Mesothelial cell of epicardium (in vitro differentiated cells): ENCODE measurements at regions not wholly inside any gene's neighbourhood (a gene's known extent, or its start where the extent isn't known, plus 50 kb on each side); places are given as distances from the start of the nearest gene placed in this dataset.

Experiments
- DNase-seq, 2 experiments: peaks; one replicate each; pipeline ENCODE4 v3.0.0; 2021; ENCODE audit warnings: low spot score in 2 of 2; ENCODE audit not compliant: unreplicated experiment in 2 of 2
- H3K27ac Mint-ChIP-seq: 2 replicates; pipeline ENCODE4 v1.8.0; 2021; ENCODE audit warnings: mixed read lengths
- H3K27me3 Mint-ChIP-seq: 2 replicates; pipeline ENCODE4 v1.8.0; 2021; ENCODE audit warnings: low read depth, mixed read lengths
- H3K36me3 Mint-ChIP-seq: 2 replicates; pipeline ENCODE4 v1.8.0; 2021; ENCODE audit warnings: mixed read lengths
- H3K4me1 Mint-ChIP-seq: 2 replicates; pipeline ENCODE4 v1.8.0; 2021; ENCODE audit warnings: mixed read lengths
- H3K4me3 Mint-ChIP-seq: 2 replicates; pipeline ENCODE4 v1.8.0; 2021; ENCODE audit warnings: mild to moderate bottlenecking, moderate library complexity, mixed read lengths
- H3K9me3 Mint-ChIP-seq: 2 replicates; pipeline ENCODE4 v1.8.0; 2021; ENCODE audit warnings: mixed read lengths
- TF ChIP-seq, protein P1 (sequence below): fragments of 200-600 bp; sonication (generic); IDR thresholded peaks from one replicate; pipeline ENCODE4 v1.5.0; 2021; ENCODE audit warnings: antibody characterized with exemption; ENCODE audit not compliant: unreplicated experiment

DNA sequence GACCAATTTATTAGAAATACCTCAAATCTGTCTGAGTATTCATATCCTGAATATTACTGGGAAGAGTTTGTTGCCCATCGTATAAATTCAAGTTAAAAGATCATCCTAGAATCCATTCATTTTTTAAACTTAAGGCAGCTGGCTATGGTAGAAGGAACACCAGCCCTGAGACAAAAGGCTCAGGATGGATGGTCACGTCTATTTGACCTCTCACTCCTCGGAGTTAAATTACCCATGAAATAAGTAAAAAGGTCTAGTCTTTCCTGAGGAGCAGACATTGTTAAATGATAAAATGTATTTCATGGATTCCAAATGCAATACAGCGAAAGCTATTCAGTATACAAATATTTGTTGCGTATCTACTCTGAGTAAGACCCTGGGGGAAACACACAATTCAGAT, 826.0 kb upstream of the LRATD1 start:
- Mint-ChIP-seq H3K27ac (no peak overlapping the region), H3K36me3 (no peaks in the 10 kb centered on the region), H3K27me3 (no peaks in the 10 kb centered on the region), H3K9me3 (no peaks in the 10 kb centered on the region), H3K4me1 (no peaks in the 10 kb centered on the region), H3K4me3 (no peak overlapping the region)
- DNase-seq, result no peak
- TF ChIP-seq, protein P1, sequence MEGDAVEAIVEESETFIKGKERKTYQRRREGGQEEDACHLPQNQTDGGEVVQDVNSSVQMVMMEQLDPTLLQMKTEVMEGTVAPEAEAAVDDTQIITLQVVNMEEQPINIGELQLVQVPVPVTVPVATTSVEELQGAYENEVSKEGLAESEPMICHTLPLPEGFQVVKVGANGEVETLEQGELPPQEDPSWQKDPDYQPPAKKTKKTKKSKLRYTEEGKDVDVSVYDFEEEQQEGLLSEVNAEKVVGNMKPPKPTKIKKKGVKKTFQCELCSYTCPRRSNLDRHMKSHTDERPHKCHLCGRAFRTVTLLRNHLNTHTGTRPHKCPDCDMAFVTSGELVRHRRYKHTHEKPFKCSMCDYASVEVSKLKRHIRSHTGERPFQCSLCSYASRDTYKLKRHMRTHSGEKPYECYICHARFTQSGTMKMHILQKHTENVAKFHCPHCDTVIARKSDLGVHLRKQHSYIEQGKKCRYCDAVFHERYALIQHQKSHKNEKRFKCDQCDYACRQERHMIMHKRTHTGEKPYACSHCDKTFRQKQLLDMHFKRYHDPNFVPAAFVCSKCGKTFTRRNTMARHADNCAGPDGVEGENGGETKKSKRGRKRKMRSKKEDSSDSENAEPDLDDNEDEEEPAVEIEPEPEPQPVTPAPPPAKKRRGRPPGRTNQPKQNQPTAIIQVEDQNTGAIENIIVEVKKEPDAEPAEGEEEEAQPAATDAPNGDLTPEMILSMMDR, result no peak

DNA sequence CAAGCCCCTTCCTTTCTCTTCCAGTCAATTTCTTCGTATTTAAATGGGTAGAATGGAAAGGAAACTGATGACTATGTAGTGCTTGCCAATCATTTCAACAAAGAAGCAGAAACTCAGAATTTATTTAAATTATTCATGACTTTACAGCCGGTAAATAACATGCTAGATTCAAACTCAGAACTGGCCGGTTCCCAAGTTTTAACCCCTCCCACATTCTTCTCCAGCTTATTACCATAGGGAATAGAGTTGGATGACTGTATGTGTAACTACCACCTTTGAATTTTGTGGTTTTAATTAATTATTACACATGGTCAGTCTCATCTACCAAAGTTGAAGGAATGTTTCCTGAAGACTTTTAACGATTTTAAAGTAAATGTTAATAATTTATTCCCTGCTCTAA, 819.3 kb upstream of the LRATD1 start:
- no peaks in the 10 kb centered on the region for H3K27me3 Mint-ChIP-seq
- H3K27ac Mint-ChIP-seq, result no peak overlapping the region

DNA sequence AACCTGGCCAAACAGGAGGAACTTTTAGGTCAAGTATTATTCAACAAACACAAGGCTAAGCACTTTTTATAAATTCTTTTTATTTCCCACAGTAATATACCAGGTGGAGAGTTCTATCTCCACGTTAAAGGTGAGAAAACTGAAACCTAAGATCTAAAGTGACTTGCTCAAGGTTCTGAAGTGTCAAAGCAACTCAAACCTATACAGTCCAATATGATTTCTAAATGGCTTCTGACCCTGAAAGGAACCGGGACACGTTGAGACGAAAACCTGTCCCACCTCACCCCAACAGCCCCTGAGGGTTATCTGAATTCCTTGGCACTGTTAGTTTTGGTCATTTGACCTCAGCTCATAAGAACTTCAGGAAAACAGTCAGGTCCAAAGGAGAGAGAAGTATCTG, 814.5 kb upstream of the LRATD1 start:
- TF ChIP-seq, protein P1, result no peak
- Mint-ChIP-seq H3K27me3 (no peaks in the 10 kb centered on the region), H3K9me3 (no peaks in the 10 kb centered on the region), H3K4me3 (no peak overlapping the region), H3K36me3 (no peaks in the 10 kb centered on the region), H3K27ac (no peak overlapping the region), H3K4me1 (no peaks in the 10 kb centered on the region)
- DNase-seq, result no peak

More for the DNA sequence above, 819.3 kb upstream of the LRATD1 start:
- DNase-seq, result no peak
- TF ChIP-seq, protein P1, result no peak
- Mint-ChIP-seq H3K9me3 (no peaks in the 10 kb centered on the region), H3K36me3 (no peaks in the 10 kb centered on the region), H3K4me1 (no peaks in the 10 kb centered on the region), H3K4me3 (no peak overlapping the region)

DNA sequence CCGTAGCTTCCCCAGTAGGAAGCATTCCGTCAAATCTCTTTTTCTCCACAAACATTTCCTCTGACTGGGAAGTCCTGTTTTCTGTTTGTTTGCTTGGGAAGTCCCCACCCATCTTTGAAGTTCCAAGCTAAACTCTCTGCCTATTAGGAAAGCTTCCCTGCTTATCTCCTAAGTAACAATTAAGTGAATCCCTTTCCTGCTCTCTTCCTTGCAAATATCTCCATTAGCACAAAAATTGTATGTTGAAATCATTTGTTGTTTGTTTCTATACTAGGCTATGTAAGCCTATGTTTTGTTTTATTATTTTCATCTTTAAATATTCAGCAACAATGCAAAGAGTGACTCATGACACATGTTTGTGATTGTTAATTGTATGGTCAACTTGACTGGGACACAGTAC, 812.6 kb upstream of the LRATD1 start:
- DNase-seq, result no peak
- no peak overlapping the region for H3K27ac Mint-ChIP-seq
- no peaks in the 10 kb centered on the region for H3K27me3 Mint-ChIP-seq
- H3K9me3 Mint-ChIP-seq, result no peaks in the 10 kb centered on the region
- no peaks in the 10 kb centered on the region for H3K36me3 Mint-ChIP-seq
- TF ChIP-seq, protein P1, result no peak
- H3K4me3 Mint-ChIP-seq, result no peak overlapping the region
- no peaks in the 10 kb centered on the region for H3K4me1 Mint-ChIP-seq

DNA sequence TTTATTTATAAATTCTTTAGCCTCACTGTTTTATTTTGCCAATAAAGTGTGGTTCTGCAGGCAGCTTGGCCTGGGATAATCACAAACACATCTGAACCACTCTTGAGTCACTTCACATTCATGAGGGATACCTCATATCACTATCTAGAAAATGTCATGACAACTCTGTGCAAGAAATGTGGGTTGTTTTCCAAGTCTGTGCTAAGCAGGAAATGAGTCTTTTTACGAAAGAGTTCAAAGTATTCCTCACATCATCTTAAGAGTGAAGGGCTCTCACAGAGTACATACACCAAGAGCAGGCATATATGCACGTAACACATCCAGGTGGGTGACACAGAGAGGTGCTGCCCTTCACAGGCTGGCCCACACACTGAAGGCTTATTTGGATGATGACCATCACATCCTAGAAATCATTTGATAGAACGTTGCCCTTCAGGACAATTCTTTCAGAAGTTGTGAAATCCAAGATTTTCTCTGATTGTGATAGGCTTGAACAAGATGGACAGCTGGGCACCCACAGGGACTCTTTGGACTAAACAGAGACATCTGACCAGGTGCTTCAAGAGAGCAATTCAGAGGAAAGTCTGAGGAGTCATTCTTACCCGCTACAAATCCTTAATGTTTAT, 811.1 kb upstream of the LRATD1 start:
- Mint-ChIP-seq H3K4me3 (no peak overlapping the region), H3K4me1 (no peaks in the 10 kb centered on the region), H3K27ac (no peak overlapping the region), H3K9me3 (no peaks in the 10 kb centered on the region), H3K36me3 (no peaks in the 10 kb centered on the region), H3K27me3 (no peaks in the 10 kb centered on the region)
- DNase-seq, result no peak
- TF ChIP-seq, protein P1, result no peak

DNA sequence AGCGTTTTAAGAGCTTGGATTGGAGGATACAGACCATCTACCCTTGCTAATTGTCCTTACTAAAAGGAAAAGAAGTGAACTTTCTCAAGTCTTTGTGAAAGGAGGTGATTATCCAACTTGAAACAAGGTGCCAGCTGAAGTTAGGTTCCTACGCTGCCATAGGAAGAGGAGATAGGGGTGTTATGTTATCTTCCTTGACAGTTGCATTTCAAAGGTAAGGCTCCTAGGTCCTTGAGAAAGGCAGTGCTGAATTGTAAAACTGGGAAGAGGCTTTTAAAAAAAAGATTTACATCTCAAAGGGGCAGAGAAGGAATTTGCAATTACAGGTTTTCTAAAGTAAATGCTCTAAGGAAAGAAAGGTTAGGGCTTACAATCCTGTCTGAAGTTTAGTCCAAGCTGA, 810.2 kb upstream of the LRATD1 start:
- Mint-ChIP-seq H3K27me3 (no peaks in the 10 kb centered on the region), H3K27ac (no peak overlapping the region), H3K4me3 (no peak overlapping the region), H3K9me3 (no peaks in the 10 kb centered on the region), H3K36me3 (no peaks in the 10 kb centered on the region), H3K4me1 (no peaks in the 10 kb centered on the region)
- DNase-seq, result no peak
- TF ChIP-seq, protein P1, result no peak
